NCI-H82 (cell line): ENCODE measurements at regions not wholly inside any gene's neighbourhood (a gene's known extent, or its start where the extent isn't known, plus 50 kb on each side); places are given as distances from the start of the nearest gene placed in this dataset.
A peak's percentile ranks its signal among the peaks of the same experiment; 100 is the strongest.
"Not testable (repeated sequence)": the region's sequence is repeated elsewhere in the genome, so short reads cannot be mapped to it uniquely, and the experiment has no call there.

Source experiments
- DNase-seq: peaks from one replicate; lab custom pipeline; 2025; lab: John Stamatoyannopoulos, UW

DNA sequence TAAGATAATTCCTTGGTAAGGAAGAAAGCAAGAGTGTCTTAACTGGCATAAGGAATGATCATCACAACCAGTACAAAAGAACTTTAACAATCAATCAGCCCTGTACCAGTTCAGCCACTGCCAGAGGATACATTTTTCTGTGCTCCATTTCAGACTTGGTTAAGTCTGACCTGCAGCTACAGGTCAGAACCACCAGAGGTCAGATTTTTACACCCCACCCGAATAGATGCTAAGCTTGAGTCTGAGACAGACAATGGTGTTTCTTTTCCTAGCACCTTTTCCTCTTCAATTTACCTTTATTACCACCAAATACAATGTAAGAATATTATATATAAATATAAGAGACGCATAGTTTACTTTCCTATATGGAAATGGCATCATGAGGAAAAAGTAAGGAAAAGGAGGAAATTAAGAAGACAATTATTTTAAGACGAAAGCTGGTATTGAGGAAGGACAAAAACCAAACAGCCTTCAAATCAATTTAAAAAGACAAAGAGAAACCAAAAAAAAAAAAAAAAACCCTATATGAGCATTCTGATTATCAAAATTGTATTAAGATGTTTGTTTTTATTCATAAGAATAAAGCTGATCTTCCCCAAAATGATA lies 215.3 kb upstream of the TTC29 start:
- peak; percentile 56 for DNase-seq

DNA sequence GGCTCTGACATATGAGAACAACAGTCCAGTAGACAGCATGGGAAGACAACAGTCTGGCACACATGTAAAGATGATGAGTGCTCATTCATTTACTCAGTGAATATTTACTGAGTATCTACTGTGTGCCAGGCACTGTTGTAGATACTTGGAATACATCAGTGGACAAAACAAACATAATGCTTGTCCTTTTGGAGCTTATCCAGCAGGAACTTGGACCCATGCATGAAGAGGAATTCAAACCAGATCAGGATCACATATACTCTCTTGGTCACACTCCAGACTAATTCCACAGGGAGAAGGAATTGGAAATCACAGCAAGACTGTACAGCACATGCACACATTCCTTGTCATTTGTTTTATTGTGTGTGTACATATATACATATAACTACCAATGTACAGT lies 217.6 kb upstream of the TTC29 start:
- no peak for DNase-seq

DNA sequence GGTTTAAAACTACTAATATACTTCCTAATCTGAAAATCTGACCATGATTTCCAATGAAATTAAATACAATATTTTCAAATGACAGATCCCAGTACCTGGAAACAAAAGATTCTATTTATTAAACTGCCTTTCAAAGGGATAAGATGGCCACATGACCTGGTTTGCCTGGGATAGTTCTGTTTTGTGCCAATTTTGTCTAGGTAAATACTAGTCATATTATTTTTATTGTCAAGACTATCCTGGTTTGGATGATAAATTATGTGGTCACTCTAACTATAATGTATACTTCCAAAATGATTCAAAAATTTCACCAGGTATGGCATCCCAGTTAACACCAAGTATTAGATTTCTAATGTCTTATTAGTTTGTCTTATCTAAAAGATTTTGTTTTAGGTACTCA lies 222.5 kb upstream of the TTC29 start:
- DNase-seq = not testable (repeated sequence)

DNA sequence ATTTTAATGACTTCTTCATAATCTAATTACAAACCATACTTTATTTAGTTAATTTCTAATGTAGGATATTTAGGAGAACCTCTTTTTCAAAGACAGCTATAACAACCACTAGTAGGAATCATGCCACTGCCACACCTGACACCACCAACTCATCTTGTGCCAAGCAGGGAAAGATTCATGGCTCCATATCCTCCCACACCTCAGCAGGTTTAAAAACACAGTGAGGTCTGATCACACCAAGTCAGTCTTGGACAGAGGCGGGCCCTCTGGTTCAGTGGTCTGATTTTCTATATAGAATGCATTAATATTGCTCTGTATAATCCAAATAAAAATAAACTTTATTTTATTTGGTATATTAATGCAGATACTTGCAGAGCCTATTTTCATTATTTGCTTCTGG lies 227.7 kb upstream of the TTC29 start:
- no peak for DNase-seq

DNA sequence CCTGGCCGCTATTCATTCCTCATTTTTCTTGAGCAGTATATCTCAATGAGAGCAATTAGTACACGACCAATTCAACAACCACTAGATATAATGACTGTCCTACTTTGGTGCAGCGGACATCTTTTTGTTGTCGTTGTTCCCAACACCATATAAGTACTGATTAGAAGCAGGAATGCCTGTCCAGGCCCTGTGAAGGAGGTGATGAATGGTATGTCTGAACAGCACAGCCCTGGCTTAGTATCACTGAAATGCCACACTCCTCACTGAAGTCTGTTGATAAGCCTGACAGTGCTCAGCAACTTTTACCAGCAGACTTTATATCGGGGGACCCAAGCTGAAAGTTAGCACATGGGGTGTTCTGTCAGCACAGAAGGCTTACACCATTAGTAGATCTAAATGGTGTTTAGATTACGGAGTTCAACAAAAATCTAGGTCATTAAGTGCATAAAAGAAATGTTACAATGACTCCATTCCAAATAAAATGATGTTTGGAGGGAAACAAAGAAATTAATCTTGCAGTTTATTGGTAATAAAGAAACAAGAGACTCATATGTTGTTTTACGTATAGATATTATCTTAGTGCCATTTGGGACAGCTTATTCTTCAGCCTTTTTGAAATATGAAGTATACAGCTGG lies 228.3 kb upstream of the TTC29 start:
- DNase-seq = no peak

DNA sequence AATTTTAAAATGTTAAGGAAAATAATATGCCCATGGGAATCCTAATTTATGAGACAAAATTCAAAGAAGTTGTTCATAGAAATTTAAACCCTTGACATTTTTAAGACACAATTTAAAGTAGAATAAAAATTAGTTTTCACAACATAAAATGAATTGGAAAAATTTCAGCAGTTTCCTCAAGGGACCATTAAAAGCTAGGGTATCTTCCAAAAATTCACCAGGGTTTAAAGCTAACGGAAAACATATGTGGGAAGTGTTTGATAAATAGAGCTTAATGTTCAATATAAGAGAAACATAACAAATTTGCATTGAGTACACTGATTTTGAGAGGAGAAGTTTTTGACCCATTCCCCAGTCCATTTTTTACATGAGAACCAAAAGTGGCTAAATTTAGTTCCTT lies 228.9 kb upstream of the TTC29 start:
- DNase-seq = no peak

DNA sequence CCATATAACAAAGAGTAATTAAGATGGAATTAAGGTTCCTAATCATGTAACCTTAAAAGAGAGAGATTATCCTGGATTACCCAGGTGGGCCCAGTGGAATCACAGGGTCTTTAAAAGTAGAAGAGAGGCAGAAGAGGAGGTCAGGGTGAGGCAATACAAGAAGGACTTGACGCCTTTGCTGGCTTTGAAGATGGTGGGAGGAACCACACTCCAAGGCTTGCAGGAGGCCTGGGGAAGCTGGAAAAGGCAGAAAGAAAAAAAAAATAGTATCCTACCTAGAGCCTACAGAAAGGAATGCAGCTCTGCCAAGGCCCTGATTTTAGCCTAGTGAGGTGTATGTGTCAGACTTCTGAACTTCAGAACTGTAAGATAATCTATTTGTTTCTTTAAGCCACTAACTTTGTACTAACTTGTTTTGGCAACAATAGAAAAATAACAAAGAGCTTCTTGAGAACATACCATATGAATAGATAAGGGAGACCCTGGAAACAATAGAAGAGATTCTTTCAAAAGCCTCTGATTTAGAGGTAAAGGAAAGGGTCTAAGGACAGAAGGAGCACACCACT lies 229.9 kb upstream of the TTC29 start:
- peak; percentile 36 for DNase-seq

DNA sequence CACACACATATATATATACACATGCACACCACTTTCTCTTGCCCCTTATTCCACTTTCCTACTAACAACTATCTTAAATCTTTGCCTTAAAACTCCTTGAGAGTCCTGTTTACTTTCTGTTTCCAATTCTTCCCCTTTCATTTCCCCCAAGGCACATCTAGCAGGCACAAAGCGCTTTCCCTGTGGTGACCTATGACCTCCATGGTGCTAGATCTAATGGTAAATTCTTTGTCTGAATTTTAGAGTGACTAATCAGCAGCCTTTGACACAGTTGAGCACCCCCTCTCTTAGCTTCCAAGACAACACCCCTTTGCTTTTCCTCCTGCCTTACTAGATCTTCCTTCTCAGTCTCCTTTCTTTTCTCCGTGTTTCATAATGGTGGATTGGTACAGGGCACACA lies 236.4 kb upstream of the TTC29 start:
- DNase-seq = no peak

DNA sequence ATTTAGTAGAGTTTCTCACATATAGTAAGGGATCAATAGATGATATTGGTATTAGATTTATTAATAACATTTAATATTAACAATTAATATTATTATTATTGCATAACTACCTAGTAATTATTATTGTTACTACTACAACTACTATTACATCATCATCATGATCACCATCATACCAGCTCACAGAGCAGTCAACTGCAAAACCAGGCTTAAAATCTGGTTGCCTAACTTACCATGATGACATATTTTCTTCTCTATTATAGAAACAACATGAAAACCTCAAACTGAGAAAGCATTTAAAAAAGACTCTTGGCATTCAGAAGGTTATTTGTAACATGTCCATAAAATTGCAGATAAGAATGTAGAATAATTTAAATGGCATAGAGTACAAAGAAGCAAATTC lies 247.0 kb upstream of the TTC29 start:
- DNase-seq = no peak

DNA sequence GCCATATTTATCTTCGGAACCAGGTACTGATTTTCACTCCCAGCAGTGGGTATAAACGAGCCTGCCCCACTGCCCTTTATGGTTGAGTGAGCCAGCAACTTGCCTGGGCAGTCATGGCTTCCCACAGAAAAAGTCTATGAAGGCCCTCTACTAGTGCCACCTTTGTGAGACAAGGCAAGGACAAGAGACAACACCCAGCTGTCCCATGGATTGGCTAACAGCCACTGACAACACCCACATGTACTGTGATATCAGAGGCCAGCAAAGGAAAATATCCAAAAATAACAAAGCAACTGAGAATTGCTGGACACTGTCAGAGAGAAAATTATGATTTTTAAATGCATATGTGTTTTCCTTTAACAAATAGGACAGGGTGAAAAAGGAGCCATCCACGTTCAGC lies 248.4 kb upstream of the TTC29 start:
- no peak for DNase-seq

DNA sequence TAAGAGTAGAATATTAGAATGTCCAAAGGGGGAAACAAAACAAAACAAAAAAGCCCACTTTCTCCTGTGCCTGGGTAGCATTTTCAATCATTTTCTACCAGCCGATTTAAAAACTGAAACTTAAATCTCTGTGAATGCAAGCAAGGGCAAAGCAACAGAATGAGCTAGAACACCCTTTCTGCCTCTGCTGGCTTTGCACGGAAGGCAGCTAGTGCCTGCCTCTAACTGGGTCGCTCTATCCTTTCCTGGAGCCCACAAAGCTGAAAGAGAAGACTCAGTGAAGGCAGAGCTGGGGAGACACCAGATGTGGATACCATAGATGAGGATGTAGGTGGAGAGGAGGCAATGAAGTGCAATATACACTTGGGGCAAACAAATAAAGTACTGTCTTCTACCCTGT lies 248.9 kb upstream of the TTC29 start:
- no peak for DNase-seq

DNA sequence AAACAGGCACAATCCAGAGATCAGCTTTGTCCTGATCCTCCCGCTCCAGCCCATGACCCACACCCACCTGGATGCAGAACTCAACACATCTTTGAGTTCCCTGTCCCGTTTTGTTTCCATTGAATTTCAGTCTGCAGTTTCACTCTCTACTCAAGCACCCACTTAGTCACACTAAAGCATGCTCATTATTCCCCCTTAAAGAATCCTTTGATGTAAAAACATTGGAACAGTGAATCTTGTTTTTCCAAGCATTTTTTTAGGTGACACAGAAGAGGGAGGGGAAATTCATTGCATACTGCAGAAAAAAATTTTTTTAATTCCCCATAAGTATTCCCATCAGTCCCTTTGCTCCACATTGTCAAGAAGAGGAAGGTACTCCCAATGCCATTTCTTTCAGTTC lies 249.7 kb upstream of the TTC29 start:
- DNase-seq = no peak

DNA sequence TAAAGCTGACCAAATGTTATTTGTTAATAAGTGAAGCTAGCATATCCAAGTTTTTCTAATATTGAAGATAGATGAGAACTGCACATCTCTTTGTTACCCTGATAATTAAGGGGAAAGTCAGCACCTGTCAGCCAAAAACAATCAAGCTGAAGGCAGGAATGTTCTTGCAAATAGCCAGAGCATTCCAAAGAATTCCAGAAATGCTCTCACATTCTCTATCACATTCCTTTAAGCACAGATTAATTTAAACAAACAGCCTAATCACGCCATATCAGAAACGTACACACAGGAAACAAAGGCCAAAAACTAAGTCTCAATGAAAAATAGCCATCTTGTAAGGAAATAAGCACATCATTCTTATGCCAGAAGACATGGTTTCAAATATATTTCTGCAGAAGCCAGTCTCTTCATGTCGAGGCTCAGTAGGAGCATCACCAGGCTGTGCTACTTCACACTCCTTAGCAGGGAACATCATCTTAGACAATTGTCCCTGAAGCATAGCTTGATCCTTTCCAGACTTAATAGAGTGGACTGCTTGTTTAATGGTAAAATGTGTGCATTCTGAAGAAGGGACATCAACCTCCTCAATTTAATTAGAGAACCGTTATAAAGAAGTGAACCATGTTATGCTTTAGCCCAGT lies 252.9 kb upstream of the TTC29 start:
- no peak for DNase-seq

DNA sequence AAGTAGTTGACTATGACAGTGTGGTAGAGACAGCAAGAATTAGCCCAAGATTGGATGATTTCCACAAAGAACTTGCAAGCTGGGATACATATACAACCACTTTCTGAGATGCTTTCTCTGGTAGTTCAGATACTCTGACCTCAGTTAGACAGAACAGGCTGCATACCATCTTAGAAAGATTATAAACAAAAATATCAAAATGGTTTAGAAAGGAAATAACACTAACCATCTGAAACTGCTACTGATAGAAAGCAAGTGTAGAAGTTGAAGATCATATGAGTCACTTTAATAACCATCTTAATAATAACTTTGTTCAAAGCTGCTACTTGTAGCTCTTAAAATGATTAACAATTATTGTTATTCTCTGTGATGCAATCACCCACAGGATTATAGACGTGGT lies 255.4 kb upstream of the TTC29 start:
- DNase-seq = no peak

DNA sequence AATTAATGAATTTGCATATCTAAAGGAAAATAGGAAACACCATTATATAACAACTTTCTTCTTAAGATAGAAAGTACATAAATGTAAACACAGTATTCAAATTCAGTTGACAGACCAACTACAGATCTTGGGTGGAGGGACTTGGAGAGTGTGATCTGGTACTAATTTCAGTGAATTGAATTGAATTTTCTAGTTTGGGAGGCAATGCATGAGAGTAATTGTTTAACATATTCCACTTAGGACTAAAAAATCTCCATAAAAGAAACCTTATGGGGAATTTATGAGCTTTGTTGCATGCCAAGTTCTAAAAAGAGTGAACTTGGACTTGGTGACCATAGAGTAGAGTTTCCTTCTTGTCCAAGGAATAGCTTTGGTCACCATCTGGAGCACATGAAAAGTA lies 261.1 kb upstream of the TTC29 start:
- DNase-seq = no peak

DNA sequence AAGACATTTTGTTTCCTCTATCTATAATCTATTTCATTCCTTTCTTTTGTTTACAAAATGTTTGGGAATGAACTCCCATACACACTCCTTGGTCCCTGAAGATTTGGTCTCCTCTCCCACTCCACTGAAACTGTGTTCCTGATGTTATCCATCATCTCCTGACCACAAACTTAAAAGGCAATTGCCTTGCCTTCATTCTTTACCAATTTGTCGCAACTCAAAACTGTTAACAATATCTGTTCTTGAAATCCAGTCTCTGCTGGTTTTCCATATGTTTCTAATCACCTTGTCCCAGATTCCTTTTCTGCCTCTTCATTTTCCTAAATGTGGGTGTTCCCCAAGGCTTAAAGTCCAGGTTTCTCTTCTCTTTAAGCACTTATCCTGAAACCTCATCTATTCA lies 262.2 kb upstream of the TTC29 start:
- DNase-seq = no peak

DNA sequence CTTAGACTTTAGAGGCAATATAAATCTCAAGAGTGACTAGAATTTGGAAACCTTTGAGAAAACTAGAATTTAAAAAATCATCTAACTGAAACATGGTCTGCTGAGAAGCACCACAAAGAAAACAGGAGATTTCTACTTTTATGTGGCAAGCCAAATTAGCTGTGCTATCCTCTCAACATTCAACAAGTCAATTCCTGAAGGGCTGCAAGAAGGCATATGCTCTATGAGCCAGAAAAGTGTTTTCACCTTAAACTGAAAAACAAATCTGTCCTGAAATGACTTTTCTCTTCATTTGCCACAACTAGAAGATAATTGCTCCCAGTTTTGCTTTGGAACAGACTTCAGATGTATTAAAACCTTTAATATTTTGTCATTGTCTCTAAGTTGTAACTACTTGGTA lies 263.2 kb upstream of the EDNRA start:
- no peak for DNase-seq

DNA sequence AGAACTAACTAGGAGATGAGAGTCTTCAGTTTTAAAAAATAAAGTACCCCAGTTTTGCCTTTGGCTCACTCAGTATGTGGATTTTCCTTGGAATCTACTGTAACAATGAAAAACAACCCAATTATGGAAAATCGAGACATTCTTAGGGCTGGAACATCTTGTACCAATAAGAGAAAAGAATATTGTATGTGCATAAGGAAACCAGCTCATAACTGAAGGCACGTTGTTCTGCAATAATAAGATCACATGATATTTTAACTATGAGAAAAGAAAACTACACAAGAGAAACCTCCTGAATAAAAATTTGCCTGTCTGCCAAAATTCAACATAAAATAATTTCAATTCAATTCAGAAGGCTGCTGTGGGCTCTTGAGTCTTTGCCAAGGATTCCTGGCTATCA lies 261.8 kb upstream of the EDNRA start:
- no peak for DNase-seq

DNA sequence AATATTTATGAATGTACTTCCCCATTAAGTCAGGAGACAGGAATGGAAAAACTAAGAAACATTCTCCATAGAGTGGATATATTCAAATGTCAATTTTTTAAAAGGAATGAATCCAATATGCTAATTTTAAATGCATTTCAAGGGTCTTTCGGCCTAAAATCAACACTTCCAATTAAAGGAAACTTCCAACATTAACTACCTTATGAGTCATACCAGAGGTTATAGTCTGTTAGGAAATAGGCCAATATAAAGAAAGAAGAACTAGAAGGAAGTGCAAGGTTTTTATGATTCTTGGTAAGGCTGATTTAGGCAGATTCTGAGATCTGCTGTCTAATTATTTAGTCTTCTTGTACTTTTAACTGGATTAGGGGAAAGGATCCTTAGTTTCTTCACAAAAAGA lies 260.1 kb upstream of the EDNRA start:
- no peak for DNase-seq

DNA sequence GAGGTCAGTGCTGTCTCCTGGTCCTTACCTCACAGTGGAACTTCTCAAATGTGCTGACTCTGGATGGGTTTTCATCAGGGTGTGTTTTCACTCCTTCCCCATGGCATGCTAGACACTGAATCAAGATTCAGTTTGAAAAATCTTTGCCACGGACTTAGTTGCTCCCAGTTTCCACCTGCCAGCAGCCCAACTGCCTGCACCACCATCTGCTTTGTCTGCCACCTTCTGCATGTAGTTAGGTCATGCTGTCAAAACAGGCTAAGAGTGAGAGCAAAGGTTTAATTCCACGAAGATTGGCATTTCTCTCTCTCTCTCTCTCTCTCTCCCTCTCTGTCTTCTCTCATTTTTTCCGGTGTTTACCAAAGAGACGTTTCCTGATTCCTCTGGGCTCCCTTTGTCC lies 258.0 kb upstream of the EDNRA start:
- DNase-seq = no peak

DNA sequence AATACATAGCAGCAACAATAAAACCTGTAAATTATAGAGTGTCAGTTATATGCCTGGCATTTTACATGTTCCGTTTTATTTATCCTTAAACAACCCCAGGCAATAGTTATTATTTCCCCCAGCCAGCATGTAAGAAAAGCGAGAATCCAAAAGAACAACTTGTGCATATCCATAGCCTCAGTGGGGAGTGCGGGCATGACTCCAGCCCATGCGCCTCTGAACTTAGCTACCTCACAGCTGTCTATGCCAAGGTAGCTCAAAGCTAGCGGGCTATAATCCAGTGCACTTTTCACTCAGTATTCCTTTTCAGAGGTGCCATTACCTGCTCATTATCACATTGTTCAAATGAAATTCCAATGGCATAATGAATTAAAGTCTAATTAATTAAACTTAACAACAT lies 257.3 kb upstream of the EDNRA start:
- DNase-seq = no peak

DNA sequence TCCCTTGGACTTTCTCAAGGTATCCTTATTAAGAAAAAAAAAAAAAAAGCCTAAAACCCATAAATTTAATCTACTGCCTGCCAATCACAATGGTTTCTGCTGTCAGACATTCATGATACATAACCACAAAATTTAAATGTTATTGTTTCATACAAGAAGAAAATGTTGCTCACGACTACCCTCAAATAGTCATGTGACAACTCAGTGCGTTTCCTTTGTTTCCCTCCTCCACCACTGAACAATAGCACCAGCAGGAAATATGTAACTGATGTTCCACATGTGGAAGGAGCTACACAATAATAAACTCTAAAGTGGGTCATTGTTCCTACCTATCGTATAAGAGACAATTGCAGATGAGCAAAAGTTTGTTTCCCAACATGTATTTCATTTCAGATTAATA lies 244.1 kb upstream of the EDNRA start:
- no peak for DNase-seq

DNA sequence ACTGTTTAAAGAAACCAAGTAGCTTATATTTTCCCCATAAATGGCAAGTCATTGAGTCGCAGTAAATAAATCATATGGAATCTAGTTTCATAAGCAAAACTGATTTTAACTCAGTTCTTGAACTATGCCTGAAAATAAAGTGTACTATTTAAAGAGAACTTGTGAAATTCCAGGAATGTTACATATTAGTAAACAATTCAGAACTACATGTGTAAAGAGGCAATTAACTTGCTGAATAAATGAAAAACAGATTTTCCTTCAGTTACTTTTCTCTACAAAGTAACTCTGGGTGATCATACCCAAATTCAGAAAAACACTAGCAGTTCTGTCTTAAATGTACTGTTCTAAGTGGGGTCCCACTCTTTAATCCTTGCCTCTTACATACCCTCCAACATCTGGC lies 236.1 kb upstream of the EDNRA start:
- no peak for DNase-seq

DNA sequence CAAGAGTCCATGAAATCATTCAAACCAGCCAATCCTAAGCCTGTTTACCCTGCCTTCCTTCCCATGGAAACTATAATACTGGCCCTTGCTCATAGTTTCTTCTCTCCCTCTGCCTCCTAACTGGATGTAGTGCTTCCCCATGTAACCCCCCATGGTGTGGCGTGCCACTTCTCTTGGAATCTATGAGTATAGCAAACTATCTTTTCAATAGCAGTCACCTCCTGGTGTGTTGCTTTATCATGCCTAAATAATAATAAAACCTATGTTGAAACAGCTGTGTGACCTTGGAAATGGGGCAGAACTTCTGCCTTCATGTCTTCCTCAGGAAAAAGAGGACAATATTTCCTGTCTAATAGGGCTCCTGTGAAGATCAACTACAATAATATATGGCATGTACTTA lies 234.8 kb upstream of the EDNRA start:
- DNase-seq = no peak
